HFF-Myc (cell line): ENCODE measurements at regions not wholly inside any gene's neighbourhood (a gene's known extent, or its start where the extent isn't known, plus 50 kb on each side); places are given as distances from the start of the nearest gene placed in this dataset.
"Not testable (repeated sequence)": the region's sequence is repeated elsewhere in the genome, so short reads cannot be mapped to it uniquely, and the experiment has no call there.

Experiments used
- DNase-seq: peaks from one replicate; pipeline ENCODE4 v3.0.0-alpha.2; 2011; ENCODE audit warnings: low read depth; ENCODE audit errors: extremely low read depth
- H3K4me3 ChIP-seq: replicated peaks from 2 replicates; pipeline ENCODE4 v1.5.1; 2011; ENCODE audit warnings: low read depth, mild to moderate bottlenecking, control low read depth, low read length
- CTCF ChIP-seq: IDR thresholded peaks from 2 replicates; pipeline ENCODE4 v1.5.1; 2012; ENCODE audit warnings: mild to moderate bottlenecking, low read depth, low read length, control low read depth; ENCODE audit errors: missing control alignments

GRCh38 chr13:84705982-84706710, 823.9 kb upstream of the SLITRK1 start:
- H3K4me3 ChIP-seq = no peak overlapping the region
- no peak for TF ChIP-seq CTCF
- no peak for DNase-seq

GRCh38 chr13:84702174-84702573, 819.9 kb upstream of the SLITRK1 start:
- no peak overlapping the region for H3K4me3 ChIP-seq
- DNase-seq = no peak
- no peak for TF ChIP-seq CTCF

- not testable (repeated sequence) for H3K4me3 ChIP-seq, DNase-seq
Measured at GRCh38 chr13:84697591-84697990, 815.3 kb upstream of the SLITRK1 start.

- H3K4me3 ChIP-seq = no peak overlapping the region
- DNase-seq = no peak
- TF ChIP-seq CTCF = no peak
Measured at GRCh38 chr13:84686973-84687372, 804.7 kb upstream of the SLITRK1 start.

GRCh38 chr13:84686458-84686857, 804.2 kb upstream of the SLITRK1 start:
- H3K4me3 ChIP-seq = no peak overlapping the region
- no peak for TF ChIP-seq CTCF
- DNase-seq = no peak

- H3K4me3 ChIP-seq = no peak overlapping the region
- DNase-seq = no peak
- no peak for TF ChIP-seq CTCF
Measured at GRCh38 chr13:84684804-84685203, 802.5 kb upstream of the SLITRK1 start.

- no peak for TF ChIP-seq CTCF
- DNase-seq = no peak
- H3K4me3 ChIP-seq = no peak overlapping the region
Measured at GRCh38 chr13:84684048-84684662, 801.9 kb upstream of the SLITRK1 start.
